Panc1 (cell line): ENCODE measurements at regions not wholly inside any gene's neighbourhood (a gene's known extent, or its start where the extent isn't known, plus 50 kb on each side); places are given as distances from the start of the nearest gene placed in this dataset.

Experiments used
- ATAC-seq: fragments of 200-7000 bp; cut with Tn5 transposase; 2 replicates; pipeline ENCODE4 v1.9.1; 2020; ENCODE audit warnings: mild to moderate bottlenecking, moderate library complexity
- BruUV-seq: library from RNA; stranded (reverse); fragments of 400-500 nt; replicated peaks from 2 replicates; lab custom pipeline; 2021; lab: Mats Ljungman, UMichigan
- CTCF ChIA-PET: fragments of 300-600 bp; sonication (Branson Sonifier 250); formaldehyde crosslinking; loops from one replicate; lab custom pipeline; 2022; ENCODE audit warnings: antibody characterized with exemption; lab: Charles Lee
- POLR2A ChIA-PET: fragments of 300-600 bp; sonication (Branson Sonifier 250); formaldehyde crosslinking; loops from one replicate; lab custom pipeline; 2022; ENCODE audit warnings: antibody characterized with exemption; lab: Charles Lee
- DNase-seq: peaks from one replicate; pipeline ENCODE4 v3.0.0-alpha.2; 2010; ENCODE audit warnings: low read depth, low spot score
- H3K27ac ChIP-seq: 2 replicates; pipeline ENCODE4 v1.5.1; 2011; ENCODE audit warnings: mild to moderate bottlenecking, low read length, inconsistent platforms
- H3K27me3 ChIP-seq: fragments of 200-500 bp; sonication (Bioruptor generic); 2 replicates; pipeline ENCODE4 v1.6.0; 2014; ENCODE audit warnings: low read length, inconsistent platforms; ENCODE audit not compliant: control insufficient read depth, insufficient read depth
- H3K36me3 ChIP-seq: fragments of 200-500 bp; sonication (Bioruptor generic); 2 replicates; pipeline ENCODE4 v1.5.1; 2014; ENCODE audit warnings: inconsistent platforms, mild to moderate bottlenecking, low read length, moderate library complexity; ENCODE audit not compliant: control insufficient read depth, insufficient read depth
- H3K4me1 ChIP-seq: 2 replicates; pipeline ENCODE4 v1.5.1; 2011; ENCODE audit warnings: inconsistent platforms, mild to moderate bottlenecking, low read length, moderate library complexity; ENCODE audit not compliant: control insufficient read depth, insufficient read depth
- H3K4me3 ChIP-seq, 2 experiments: 2 replicates each; pipeline ENCODE4 v1.5.1; 2011 to 2012; ENCODE audit warnings: low read depth in 2 of 2, low read length in 2 of 2, mild to moderate bottlenecking in 2 of 2, inconsistent platforms in 1 of 2, moderate library complexity in 1 of 2
- H3K9me3 ChIP-seq: fragments of 200-500 bp; sonication (Bioruptor generic); 2 replicates; pipeline ENCODE4 v1.5.1; 2014; ENCODE audit warnings: low read depth, mild to moderate bottlenecking, inconsistent platforms, low read length, moderate library complexity; ENCODE audit not compliant: control insufficient read depth, insufficient read depth
- CTCF ChIP-seq: fragments of 450-650 bp; IDR thresholded peaks from 2 replicates; pipeline ENCODE4 v1.5.1; 2017; ENCODE audit warnings: mild to moderate bottlenecking
- POLR2AphosphoS5 ChIP-seq: IDR thresholded peaks from 2 replicates; pipeline ENCODE4 v1.6.1; 2012; ENCODE audit warnings: mild to moderate bottlenecking, low read depth, low read length, moderate library complexity
- REST ChIP-seq, 2 experiments: IDR thresholded peaks; 2 replicates each; pipeline ENCODE4 v1.6.1; 2011 to 2012; ENCODE audit warnings: low read depth in 2 of 2, control low read depth in 1 of 2, low read length in 1 of 2, mild to moderate bottlenecking in 1 of 2, moderate library complexity in 1 of 2; ENCODE audit not compliant: insufficient read depth in 1 of 2
- SIN3A ChIP-seq: IDR thresholded peaks from 2 replicates; pipeline ENCODE4 v1.6.1; 2012; ENCODE audit warnings: low read depth, mild to moderate bottlenecking, low read length, moderate library complexity, borderline replicate concordance; ENCODE audit not compliant: insufficient read depth
- TCF7L2 ChIP-seq: IDR thresholded peaks from 2 replicates; pipeline ENCODE4 v1.6.1; 2011; ENCODE audit warnings: mild to moderate bottlenecking, low read depth, low read length, inconsistent platforms
- in situ Hi-C: cut with HindIII; loops from 2 replicates; pipeline ENCODE4 v1.10.0; 2016; ENCODE audit warnings: low sequenced_read_pairs, low pct_unique_long_range_greater_than_20kb
- intact Hi-C: fragments of 100-400 bp; cut with micrococcal nuclease; formaldehyde crosslinking; loops from one replicate; pipeline ENCODE4 v1.10.0; 2022; ENCODE audit not compliant: unreplicated experiment

GRCh38 chr6:140314682-140315081 is 940.2 kb upstream of the CITED2 start:
- Histone ChIP-seq H3K4me3 (no peak overlapping the region), H3K4me1 (peaks cover 4% of the 10 kb centered on the region; the same call in 1 of the 2 replicates), H3K27ac (no peak overlapping the region), H3K9me3 (no peaks in the 10 kb centered on the region), H3K27me3 (no peaks in the 10 kb centered on the region), H3K36me3 (no peaks in the 10 kb centered on the region)
- POLR2A ChIA-PET: interaction anchor here (0.6 kb wide), 1 partner anchor 24 kb away, joined by 3 read pairs; no protein-coding TSS in a partner anchor
- intact Hi-C loops: no loop called here
- ATAC-seq (no peak), DNase-seq (no peak)
- CTCF ChIA-PET: no interaction called here
- BruUV-seq: no TSS peak
- TF ChIP-seq POLR2AphosphoS5 (no peak), SIN3A (no peak), REST (IDR thresholded peaks at IDR 0.05; ENCODE audit: insufficient read depth in 1 of 2, low read depth in 2 of 2, low read length in 1 of 2) (no peak), TCF7L2 (no peak), CTCF (no peak)
- in situ Hi-C loops: no loop called here

GRCh38 chr6:140311146-140311545 is 936.7 kb upstream of the CITED2 start:
- Histone ChIP-seq H3K36me3 (no peaks in the 10 kb centered on the region), H3K9me3 (no peaks in the 10 kb centered on the region), H3K27me3 (no peaks in the 10 kb centered on the region), H3K27ac (no peak overlapping the region), H3K4me1 (no peaks in the 10 kb centered on the region), H3K4me3 (no peak overlapping the region)
- in situ Hi-C loops (no loop called here), intact Hi-C loops (no loop called here)
- TF ChIP-seq REST (IDR thresholded peaks at IDR 0.05; ENCODE audit: insufficient read depth in 1 of 2, low read depth in 2 of 2, low read length in 1 of 2): no peak
- TF ChIP-seq CTCF: no peak
- TF ChIP-seq SIN3A: no peak
- TF ChIP-seq TCF7L2: no peak
- no peak for TF ChIP-seq POLR2AphosphoS5
- BruUV-seq: no TSS peak
- ATAC-seq (no peak), DNase-seq (no peak)
- ChIA-PET POLR2A (no interaction called here), CTCF (no interaction called here)
